ENCODE measurements at regions not wholly inside any gene's neighbourhood (a gene's known extent, or its start where the extent isn't known, plus 50 kb on each side); places are given as distances from the start of the nearest gene placed in this dataset.

GRCh38 chr22:22099194-22099486 is 116.6 kb upstream of the TOP3B start:
- Histone ChIP-seq H3K36me3 (no peaks in the 10 kb centered on the region), H3K4me1 (no peaks in the 10 kb centered on the region), H3K27ac (no peak overlapping the region), H3K9me3 (no peaks in the 10 kb centered on the region), H3K9ac (ENCODE audit: low read depth in 2 of 2, low read length in 2 of 2) (no peak overlapping the region), H3K27me3 (no peaks in the 10 kb centered on the region), H3K4me3 (no peak overlapping the region)
- TF ChIP-seq, protein P1, sequence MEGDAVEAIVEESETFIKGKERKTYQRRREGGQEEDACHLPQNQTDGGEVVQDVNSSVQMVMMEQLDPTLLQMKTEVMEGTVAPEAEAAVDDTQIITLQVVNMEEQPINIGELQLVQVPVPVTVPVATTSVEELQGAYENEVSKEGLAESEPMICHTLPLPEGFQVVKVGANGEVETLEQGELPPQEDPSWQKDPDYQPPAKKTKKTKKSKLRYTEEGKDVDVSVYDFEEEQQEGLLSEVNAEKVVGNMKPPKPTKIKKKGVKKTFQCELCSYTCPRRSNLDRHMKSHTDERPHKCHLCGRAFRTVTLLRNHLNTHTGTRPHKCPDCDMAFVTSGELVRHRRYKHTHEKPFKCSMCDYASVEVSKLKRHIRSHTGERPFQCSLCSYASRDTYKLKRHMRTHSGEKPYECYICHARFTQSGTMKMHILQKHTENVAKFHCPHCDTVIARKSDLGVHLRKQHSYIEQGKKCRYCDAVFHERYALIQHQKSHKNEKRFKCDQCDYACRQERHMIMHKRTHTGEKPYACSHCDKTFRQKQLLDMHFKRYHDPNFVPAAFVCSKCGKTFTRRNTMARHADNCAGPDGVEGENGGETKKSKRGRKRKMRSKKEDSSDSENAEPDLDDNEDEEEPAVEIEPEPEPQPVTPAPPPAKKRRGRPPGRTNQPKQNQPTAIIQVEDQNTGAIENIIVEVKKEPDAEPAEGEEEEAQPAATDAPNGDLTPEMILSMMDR (IDR thresholded peaks at IDR 0.05), result no peak
- intact Hi-C loops (cut with DNase I), result no loop called here
- no peak for DNase-seq

- TF ChIP-seq, protein P1 (IDR thresholded peaks at IDR 0.05), result no peak
- Histone ChIP-seq H3K4me1 (no peaks in the 10 kb centered on the region), H3K27me3 (no peaks in the 10 kb centered on the region), H3K27ac (no peak overlapping the region), H3K36me3 (no peaks in the 10 kb centered on the region), H3K9ac (ENCODE audit: low read depth in 2 of 2, low read length in 2 of 2) (no peak overlapping the region), H3K9me3 (no peaks in the 10 kb centered on the region), H3K4me3 (no peak overlapping the region)
- DNase-seq, result no peak
- intact Hi-C loops (cut with DNase I), result no loop called here
Observed at GRCh38 chr22:22098457-22099193, 116.0 kb upstream of the TOP3B start.

DNA sequence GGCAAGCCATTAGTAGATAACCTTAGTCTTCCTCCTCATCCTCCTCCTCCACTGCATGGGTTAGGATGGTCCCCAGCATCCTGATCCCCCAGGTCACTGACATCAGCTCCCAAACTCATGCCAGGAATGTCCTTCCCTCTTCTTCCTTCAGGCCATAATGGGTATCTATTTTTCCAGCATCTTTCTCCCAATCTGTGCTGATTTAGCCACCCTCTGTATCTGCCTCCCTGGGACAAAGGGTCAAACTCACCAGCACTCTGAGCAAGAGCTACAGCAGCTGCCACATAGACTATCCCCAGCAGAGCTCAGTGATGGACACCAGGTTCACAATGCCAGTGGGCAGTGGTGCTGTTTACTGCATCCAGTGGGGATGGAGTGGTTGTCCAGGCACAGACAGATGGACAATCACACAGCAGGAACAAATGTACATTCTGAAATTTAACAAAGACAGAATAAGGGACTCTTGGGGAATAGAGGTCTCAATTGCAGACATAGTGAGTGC is 115.2 kb upstream of the TOP3B start:
- H3K9ac ChIP-seq (ENCODE audit: low read depth in 2 of 2, low read length in 2 of 2), result no peak overlapping the region
- no peak overlapping the region for H3K27ac ChIP-seq
- no peaks in the 10 kb centered on the region for H3K9me3 ChIP-seq
- intact Hi-C loops (cut with DNase I), result no loop called here
- no peaks in the 10 kb centered on the region for H3K27me3 ChIP-seq
- no peaks in the 10 kb centered on the region for H3K36me3 ChIP-seq
- no peak overlapping the region for H3K4me3 ChIP-seq
- no peaks in the 10 kb centered on the region for H3K4me1 ChIP-seq
- TF ChIP-seq, protein P1 (IDR thresholded peaks at IDR 0.05), result no peak
- DNase-seq, result no peak

DNA sequence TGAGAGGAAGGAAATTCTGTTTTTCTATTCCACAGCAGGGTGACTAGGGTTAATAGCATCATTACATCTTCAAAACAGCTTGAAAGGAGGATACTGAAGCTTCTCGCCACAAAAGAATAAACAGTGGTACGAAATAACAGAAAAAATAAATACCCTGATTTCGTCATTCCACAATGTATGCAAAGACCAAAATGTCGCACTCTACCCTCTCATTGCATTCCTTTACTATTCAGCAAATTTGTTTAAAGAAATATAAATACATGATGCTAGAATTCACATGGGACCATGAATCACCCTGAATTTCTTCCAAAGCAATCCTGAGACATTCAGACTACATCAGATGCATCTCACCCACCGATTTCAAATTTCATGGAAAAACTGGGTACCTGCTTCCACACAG is 112.3 kb upstream of the TOP3B start:
- no peaks in the 10 kb centered on the region for H3K4me1 ChIP-seq
- H3K27me3 ChIP-seq, result no peaks in the 10 kb centered on the region
- TF ChIP-seq, protein P1 (IDR thresholded peaks at IDR 0.05), result no peak
- intact Hi-C loops (cut with DNase I), result no loop called here
- no peak overlapping the region for H3K27ac ChIP-seq
- no peaks in the 10 kb centered on the region for H3K9me3 ChIP-seq
- no peak overlapping the region for H3K9ac ChIP-seq (ENCODE audit: low read depth in 2 of 2, low read length in 2 of 2)
- no peak overlapping the region for H3K4me3 ChIP-seq
- DNase-seq, result no peak
- H3K36me3 ChIP-seq, result no peaks in the 10 kb centered on the region

GRCh38 chr22:22094514-22094913 is 111.9 kb upstream of the TOP3B start:
- no peak overlapping the region for H3K9ac ChIP-seq (ENCODE audit: low read depth in 2 of 2, low read length in 2 of 2)
- H3K27ac ChIP-seq, result no peak overlapping the region

More at GRCh38 chr22:22094514-22094913, 111.9 kb upstream of the TOP3B start:
- no peak overlapping the region for H3K4me3 ChIP-seq
- no peaks in the 10 kb centered on the region for H3K4me1 ChIP-seq
- no peaks in the 10 kb centered on the region for H3K36me3 ChIP-seq
- TF ChIP-seq, protein P1 (IDR thresholded peaks at IDR 0.05), result no peak
- no peaks in the 10 kb centered on the region for H3K9me3 ChIP-seq
- no peaks in the 10 kb centered on the region for H3K27me3 ChIP-seq
- no peak for DNase-seq
- intact Hi-C loops (cut with DNase I), result no loop called here

All from colonic mucosa (tissue), 4 donors.